ENCODE measurements at regions not wholly inside any gene's neighbourhood (a gene's known extent, or its start where the extent isn't known, plus 50 kb on each side); places are given as distances from the start of the nearest gene placed in this dataset.
A peak's percentile ranks its signal among the peaks of the same experiment; 100 is the strongest.

GRCh38 chr2:128446874-128447537 lies 128.3 kb upstream of the HS6ST1 start:
- in situ Hi-C loops (cut with MboI) (no loop called here), intact Hi-C loops (cut with micrococcal nuclease) (no loop called here)
- Histone ChIP-seq H3K79me2 (ENCODE audit: control insufficient read depth, insufficient read depth, low read length) (no peaks in the 10 kb centered on the region), H3K27me3 (ENCODE audit: control insufficient read depth in 2 of 2, insufficient read depth in 2 of 2, low read length in 2 of 2) (peaks cover 0 to 5% of the 10 kb centered on the region in 2 experiments; a peak in 2 of 5 replicates), H3K9me3 (replicated peaks; ENCODE audit: control insufficient read depth, insufficient read depth, low read depth, low read length) (no peaks in the 10 kb centered on the region), H4K20me1 (replicated peaks; ENCODE audit: control insufficient read depth, insufficient read depth, low read length) (no peaks in the 10 kb centered on the region), H3K4me2 (ENCODE audit: insufficient read depth, low read length) (peak overlapping the region; percentile 44; the same call in 1 of the 2 replicates), H3K4me1 (replicated peaks in 1 of 2; ENCODE audit: control insufficient read depth in 2 of 2, insufficient read depth in 2 of 2, low read length in 2 of 2) (peaks cover 19 to 28% of the 10 kb centered on the region in 2 experiments), H3K36me3 (ENCODE audit: control insufficient read depth, insufficient read depth, low read length) (no peaks in the 10 kb centered on the region), H3K9ac (ENCODE audit: insufficient read depth in 1 of 2, low read depth in 2 of 2, low read length in 2 of 2) (peak overlapping the region in 1 of 2 experiments; percentile 74; a peak in 1 of 4 replicates), H3K9me1 (ENCODE audit: control insufficient read depth, insufficient read depth, low read length) (no peaks in the 10 kb centered on the region), H3K4me3 (no peak overlapping the region), H3K27ac (ENCODE audit: extremely low read depth, low read depth, low read length) (no peak overlapping the region), H2AFZ (ENCODE audit: low read depth, low read length) (peak overlapping the region; percentile 81)
- FAIRE-seq, result no peak
- POLR2A ChIA-PET, result no interaction called here
- 22% methylated on average over 16 of the region's 17 CpGs for WGBS (ENCODE audit: insufficient coverage, low coverage, missing lambda C conversion rate)
- CTCF ChIA-PET (ENCODE audit: low intra/inter-chr PET ratio), result no interaction called here
- DNase-seq (ENCODE audit: extremely low read depth in 1 of 4, low spot score in 3 of 4), result no peak
- 0 out of 3 replicates have a peak, but pooled peaks have one; percentile 12 for ATAC-seq
- BruUV-seq (replicated peaks), result no TSS peak
- no peak for TF ChIP-seq NONO (IDR thresholded peaks at IDR 0.05; ENCODE audit: low read depth in 2 of 2, low read length in 1 of 2)
- TF ChIP-seq ZNF518B (CRISPR knock-in tag; IDR thresholded peaks at IDR 0.05), result no peak
- no peak for TF ChIP-seq ATF7 (IDR thresholded peaks at IDR 0.05)
- TF ChIP-seq ZNF263 (CRISPR knock-in tag; IDR thresholded peaks at IDR 0.05; ENCODE audit: borderline replicate concordance), result no peak
- no peak for TF ChIP-seq KLF6 (CRISPR knock-in tag; IDR thresholded peaks at IDR 0.05; ENCODE audit: borderline replicate concordance)
- TF ChIP-seq GTF2A2 (tag; IDR thresholded peaks at IDR 0.05), result no peak
- no peak for TF ChIP-seq PHF21A (IDR thresholded peaks at IDR 0.05; ENCODE audit: borderline replicate concordance, low read depth)
- TF ChIP-seq BACH1 (tag; IDR thresholded peaks at IDR 0.05), result no peak
- TF ChIP-seq MTF1 (CRISPR knock-in tag; IDR thresholded peaks at IDR 0.05; ENCODE audit: borderline replicate concordance), result no peak
- no peak for TF ChIP-seq HDGF (IDR thresholded peaks at IDR 0.05)
- no peak for TF ChIP-seq CBX5 (IDR thresholded peaks at IDR 0.05; ENCODE audit: borderline replicate concordance, low read depth)
- TF ChIP-seq CHCHD3 (CRISPR knock-in tag; IDR thresholded peaks at IDR 0.05), result no peak
- TF ChIP-seq RAD21 (CRISPR knock-in tag; conservative IDR thresholded peaks at IDR 0.05 in 1 of 2, IDR thresholded peaks at IDR 0.05 in 1 of 2), result no peak
- TF ChIP-seq RERE (CRISPR knock-in tag; IDR thresholded peaks at IDR 0.05; ENCODE audit: borderline replicate concordance), result no peak
